SJCRH30 (cell line): ENCODE measurements at regions not wholly inside any gene's neighbourhood (a gene's known extent, or its start where the extent isn't known, plus 50 kb on each side); places are given as distances from the start of the nearest gene placed in this dataset.
"Not testable (repeated sequence)": the region's sequence is repeated elsewhere in the genome, so short reads cannot be mapped to it uniquely, and the experiment has no call there.

Experiments used
- DNase-seq, 2 experiments: peaks; one replicate each; pipeline ENCODE4 v3.0.0-alpha.2; 2015 to 2020
- H3K27ac ChIP-seq: fragments of 250-450 bp; sonication (Bioruptor Pico); 2 replicates; pipeline ENCODE4 v1.5.1; 2020; ENCODE audit warnings: mild to moderate bottlenecking, moderate library complexity
- H3K27me3 ChIP-seq: fragments of 250-450 bp; sonication (Bioruptor Pico); 2 replicates; pipeline ENCODE4 v1.5.1; 2020; ENCODE audit warnings: mild to moderate bottlenecking, moderate library complexity
- H3K36me3 ChIP-seq: fragments of 250-450 bp; sonication (Bioruptor Pico); 2 replicates; pipeline ENCODE4 v1.5.1; 2020; ENCODE audit warnings: mild to moderate bottlenecking, moderate library complexity
- H3K4me1 ChIP-seq: fragments of 250-450 bp; sonication (Bioruptor Pico); 2 replicates; pipeline ENCODE4 v1.5.1; 2020; ENCODE audit warnings: mild to moderate bottlenecking, moderate library complexity
- H3K4me3 ChIP-seq: fragments of 250-450 bp; sonication (Bioruptor Pico); 2 replicates; pipeline ENCODE4 v1.5.1; 2020; ENCODE audit warnings: mild to moderate bottlenecking, moderate library complexity
- H3K9me3 ChIP-seq: fragments of 250-450 bp; sonication (Bioruptor Pico); replicated peaks from 2 replicates; pipeline ENCODE4 v1.5.1; 2020; ENCODE audit warnings: mild to moderate bottlenecking, moderate library complexity

DNA sequence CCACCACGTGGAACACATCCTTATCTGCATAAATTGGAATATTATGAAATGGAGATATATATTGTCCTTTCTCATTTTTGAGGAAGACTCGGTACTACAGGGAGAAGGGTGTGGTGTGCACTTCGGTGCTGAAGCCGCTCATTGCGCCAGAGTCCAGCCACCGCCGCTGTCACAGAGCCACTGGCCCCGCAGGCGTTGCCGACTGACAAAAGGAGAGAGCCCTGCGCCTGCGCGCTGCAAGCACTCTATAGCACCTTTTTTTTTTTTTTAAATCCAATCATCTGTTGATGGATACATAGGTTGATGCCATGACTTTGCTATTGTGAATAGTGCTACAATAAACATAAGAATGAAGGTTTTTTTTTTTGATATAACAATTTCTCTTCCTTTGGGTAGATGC is 130.0 kb upstream of the TBC1D5 start:
- Histone ChIP-seq H3K4me1 (no peaks in the 10 kb centered on the region), H3K27ac (no peak overlapping the region)

GRCh38 chr3:17865631-17866030 is 123.2 kb upstream of the TBC1D5 start:
- H3K36me3 ChIP-seq: no peaks in the 10 kb centered on the region
- H3K4me1 ChIP-seq: no peaks in the 10 kb centered on the region
- H3K4me3 ChIP-seq: no peak overlapping the region
- H3K27me3 ChIP-seq: no peaks in the 10 kb centered on the region
- no peak for DNase-seq
- H3K9me3 ChIP-seq: no peaks in the 10 kb centered on the region
- no peak overlapping the region for H3K27ac ChIP-seq

More for the DNA sequence above, 130.0 kb upstream of the TBC1D5 start:
- DNase-seq: no peak
- Histone ChIP-seq H3K9me3 (no peaks in the 10 kb centered on the region), H3K4me3 (no peak overlapping the region), H3K36me3 (no peaks in the 10 kb centered on the region), H3K27me3 (no peaks in the 10 kb centered on the region)

DNA sequence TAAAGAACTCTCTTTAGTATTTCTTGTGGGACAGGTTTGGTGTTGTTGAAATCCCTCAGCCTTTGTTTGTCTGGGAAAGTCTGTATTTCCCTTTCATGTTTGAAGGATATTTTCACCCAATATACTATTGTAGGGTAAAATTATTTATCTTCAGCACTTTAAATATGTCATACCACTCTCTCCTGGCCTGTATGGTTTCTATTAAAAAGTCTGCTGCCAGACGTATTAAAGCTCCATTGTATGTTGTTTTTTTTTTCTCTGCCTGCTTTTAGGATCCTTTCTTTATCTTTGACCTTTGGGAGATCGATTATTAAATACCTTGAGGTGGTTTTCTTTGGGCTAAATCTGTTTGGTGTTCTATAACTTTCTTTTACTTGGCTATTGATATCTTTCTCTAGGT is 119.0 kb upstream of the TBC1D5 start:
- no peaks in the 10 kb centered on the region for H3K36me3 ChIP-seq

GRCh38 chr3:17860840-17861471 is 118.5 kb upstream of the TBC1D5 start:
- H3K27ac ChIP-seq, H3K36me3 ChIP-seq, DNase-seq, H3K4me3 ChIP-seq, H3K27me3 ChIP-seq, H3K4me1 ChIP-seq, H3K9me3 ChIP-seq: not testable (repeated sequence)

More for the DNA sequence above, 119.0 kb upstream of the TBC1D5 start:
- H3K4me3 ChIP-seq: no peak overlapping the region
- no peak for DNase-seq
- H3K27me3 ChIP-seq: no peaks in the 10 kb centered on the region
- no peaks in the 10 kb centered on the region for H3K9me3 ChIP-seq
- H3K4me1 ChIP-seq: no peaks in the 10 kb centered on the region
- no peak overlapping the region for H3K27ac ChIP-seq

GRCh38 chr3:17852217-17852616 is 109.8 kb upstream of the TBC1D5 start:
- DNase-seq: no peak
- H3K36me3 ChIP-seq: no peaks in the 10 kb centered on the region
- H3K4me1 ChIP-seq: no peaks in the 10 kb centered on the region
- H3K4me3 ChIP-seq: no peak overlapping the region
- H3K27me3 ChIP-seq: no peaks in the 10 kb centered on the region
- no peak overlapping the region for H3K27ac ChIP-seq
- no peaks in the 10 kb centered on the region for H3K9me3 ChIP-seq

DNA sequence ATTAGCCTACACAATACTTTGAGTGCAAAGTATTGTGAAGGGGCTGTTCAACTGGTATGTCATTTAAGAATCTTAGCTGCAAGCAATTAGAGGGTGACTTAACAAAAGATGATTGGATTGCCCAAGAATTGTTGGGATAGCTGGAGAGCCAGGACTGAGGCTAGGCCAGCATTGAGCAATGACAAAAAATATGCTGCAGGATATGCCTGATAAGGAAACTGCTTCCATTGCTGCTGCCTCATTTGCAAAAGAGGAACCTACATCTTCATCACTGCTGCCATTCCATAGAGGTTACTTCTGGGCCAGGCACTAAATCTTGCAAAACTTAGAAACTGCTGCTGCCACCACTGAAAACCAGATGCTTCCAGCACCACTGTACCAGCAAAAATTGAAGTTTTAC is 108.0 kb upstream of the TBC1D5 start:
- Histone ChIP-seq H3K4me3 (no peak overlapping the region), H3K27me3 (no peaks in the 10 kb centered on the region), H3K27ac (no peak overlapping the region), H3K9me3 (no peaks in the 10 kb centered on the region), H3K36me3 (no peaks in the 10 kb centered on the region), H3K4me1 (no peaks in the 10 kb centered on the region)
- no peak for DNase-seq

- Histone ChIP-seq H3K36me3 (no peaks in the 10 kb centered on the region), H3K27me3 (no peaks in the 10 kb centered on the region), H3K27ac (no peak overlapping the region), H3K4me1 (no peaks in the 10 kb centered on the region), H3K9me3 (no peaks in the 10 kb centered on the region), H3K4me3 (no peak overlapping the region)
- DNase-seq: no peak
These were observed 105.7 kb upstream of the TBC1D5 start for GRCh38 chr3:17848102-17848501.

DNA sequence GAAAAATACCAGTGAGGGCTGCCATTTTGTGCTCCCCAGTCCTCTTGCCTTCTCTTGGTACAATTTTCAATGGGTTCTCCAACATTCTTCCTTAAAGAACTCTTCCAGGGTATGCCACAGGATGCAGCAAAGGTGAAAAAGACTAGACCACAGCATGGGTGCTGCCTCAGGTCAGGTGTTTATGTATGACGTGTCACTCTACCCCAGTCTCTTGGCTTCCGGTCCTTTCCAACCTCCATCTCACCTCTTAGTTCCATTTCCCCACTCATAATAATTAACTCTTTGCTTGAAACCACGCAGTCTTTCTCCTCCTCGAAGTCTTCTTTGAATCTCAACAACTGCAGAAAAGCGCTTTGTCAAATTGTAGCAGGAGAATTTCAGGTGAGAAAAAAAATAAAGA is 104.7 kb upstream of the TBC1D5 start:
- Histone ChIP-seq H3K27ac (no peak overlapping the region), H3K36me3 (no peaks in the 10 kb centered on the region), H3K4me3 (no peak overlapping the region), H3K4me1 (no peaks in the 10 kb centered on the region), H3K9me3 (no peaks in the 10 kb centered on the region), H3K27me3 (no peaks in the 10 kb centered on the region)
- DNase-seq: no peak

- Histone ChIP-seq H3K27me3 (no peaks in the 10 kb centered on the region), H3K9me3 (no peaks in the 10 kb centered on the region), H3K36me3 (no peaks in the 10 kb centered on the region), H3K27ac (no peak overlapping the region), H3K4me1 (no peaks in the 10 kb centered on the region), H3K4me3 (no peak overlapping the region)
- no peak for DNase-seq
These were observed 104.0 kb upstream of the TBC1D5 start for GRCh38 chr3:17846466-17846865.

DNA sequence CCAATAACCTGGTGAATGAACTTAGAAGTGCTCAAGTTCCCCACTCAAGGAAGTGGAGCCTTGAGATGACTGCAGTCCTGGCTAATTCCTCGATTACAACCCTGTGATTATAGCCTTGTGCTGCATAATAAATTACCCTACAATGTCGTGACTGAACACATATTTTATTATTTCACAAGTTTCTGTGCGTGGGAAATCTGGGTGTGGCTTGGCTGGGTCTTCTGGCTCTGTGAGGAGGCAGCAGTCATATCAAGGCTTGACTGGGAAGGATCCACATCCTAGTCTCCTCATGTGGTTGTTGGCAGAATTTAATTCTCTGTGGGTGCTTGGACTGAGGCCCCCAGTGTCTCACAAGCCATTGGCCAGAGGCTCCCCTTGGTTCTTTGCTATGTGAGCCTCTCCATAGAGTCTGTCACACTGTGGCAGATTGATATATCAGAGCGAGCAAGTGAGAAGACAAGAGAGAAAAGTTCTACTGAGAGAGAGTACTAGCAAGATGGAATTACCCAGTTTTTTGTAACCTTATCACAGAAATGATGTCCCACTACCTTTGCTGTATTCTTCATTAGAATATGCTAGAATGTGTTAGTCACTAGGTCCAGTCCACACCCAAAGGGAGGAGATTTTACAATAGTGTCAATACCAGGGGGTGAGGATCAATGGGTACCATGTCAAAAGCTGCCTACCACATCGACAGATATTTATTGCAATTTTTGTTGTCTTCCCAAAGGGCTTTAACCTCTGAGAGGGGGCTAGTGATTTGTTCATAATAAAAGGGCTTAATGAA is 102.8 kb upstream of the TBC1D5 start:
- Histone ChIP-seq H3K9me3 (no peaks in the 10 kb centered on the region), H3K27ac (no peak overlapping the region), H3K4me3 (no peak overlapping the region), H3K36me3 (no peaks in the 10 kb centered on the region), H3K27me3 (no peaks in the 10 kb centered on the region), H3K4me1 (peaks cover 5% of the 10 kb centered on the region)
- no peak for DNase-seq

- Histone ChIP-seq H3K4me1 (peaks cover 5% of the 10 kb centered on the region), H3K36me3 (no peaks in the 10 kb centered on the region), H3K27me3 (no peaks in the 10 kb centered on the region), H3K4me3 (no peak overlapping the region), H3K9me3 (no peaks in the 10 kb centered on the region), H3K27ac (no peak overlapping the region)
- DNase-seq: no peak
These were observed 101.8 kb upstream of the TBC1D5 start for GRCh38 chr3:17844236-17844635.

DNA sequence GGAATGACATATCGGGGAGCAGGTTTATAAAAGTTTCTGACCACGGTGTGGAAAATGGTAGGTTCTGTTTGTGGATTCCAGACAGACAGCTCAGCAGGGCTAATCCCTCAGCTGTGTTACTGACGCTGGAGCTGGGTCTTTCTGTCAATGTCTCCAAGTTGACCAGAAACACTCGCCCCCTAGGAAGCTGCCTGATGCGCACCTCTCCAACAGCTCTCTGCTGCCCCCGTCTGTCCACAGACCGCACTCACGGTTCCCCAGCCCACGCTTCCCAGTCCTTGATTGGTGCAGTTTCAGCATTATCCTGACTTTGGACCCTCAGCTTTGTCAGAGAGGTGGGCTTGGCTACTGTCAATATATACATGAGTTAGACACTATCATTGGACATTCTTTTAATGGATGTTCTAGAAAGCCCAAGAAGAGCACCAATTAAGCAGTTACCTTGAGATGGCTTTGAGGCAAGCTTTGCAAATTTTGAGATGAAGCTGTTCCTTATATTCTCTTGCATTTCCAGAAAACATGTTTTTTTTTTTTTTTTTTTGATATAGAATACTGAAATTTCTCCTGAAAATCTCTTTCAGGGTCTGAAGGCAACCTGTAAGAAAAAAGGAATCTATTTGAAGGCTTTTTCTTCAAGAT is 98.9 kb upstream of the TBC1D5 start:
- no peaks in the 10 kb centered on the region for H3K36me3 ChIP-seq
- DNase-seq: peak; percentile 80 to 90
- H3K4me3 ChIP-seq: peak overlapping the region; percentile 36
- H3K4me1 ChIP-seq: peaks cover 5% of the 10 kb centered on the region
- H3K27me3 ChIP-seq: no peaks in the 10 kb centered on the region
- peak overlapping the region; percentile 40; the same call in 1 of the 2 replicates for H3K27ac ChIP-seq
- H3K9me3 ChIP-seq: no peaks in the 10 kb centered on the region

DNA sequence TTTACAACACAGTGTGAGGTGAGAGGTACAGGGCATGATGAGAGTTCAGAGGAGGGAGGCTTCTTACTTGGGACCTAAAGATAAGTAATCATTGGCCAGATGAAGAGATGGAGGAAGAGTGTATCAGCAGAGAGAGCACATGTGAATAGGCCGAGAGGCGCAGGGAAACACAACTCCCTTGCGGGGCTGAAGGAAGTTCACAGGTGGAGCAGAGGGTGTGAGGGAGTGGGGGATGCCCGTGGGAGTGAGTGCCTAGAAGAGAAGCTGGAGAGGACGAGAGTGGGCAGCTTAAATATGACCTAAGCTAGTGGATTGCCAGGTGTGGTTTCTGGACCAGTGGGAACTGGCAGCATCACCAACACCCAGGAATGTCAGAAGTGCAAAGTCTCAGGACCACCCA is 98.2 kb upstream of the TBC1D5 start:
- DNase-seq: peak in 1 of 2 experiments; percentile 37
- Histone ChIP-seq H3K27ac (peak overlapping the region; percentile 40; the same call in 1 of the 2 replicates), H3K9me3 (no peaks in the 10 kb centered on the region), H3K36me3 (no peaks in the 10 kb centered on the region), H3K4me3 (peak overlapping the region; percentile 36), H3K4me1 (peaks cover 12% of the 10 kb centered on the region), H3K27me3 (no peaks in the 10 kb centered on the region)

GRCh38 chr3:17840126-17840525 is 97.7 kb upstream of the TBC1D5 start:
- Histone ChIP-seq H3K36me3 (no peaks in the 10 kb centered on the region), H3K4me1 (peaks cover 12% of the 10 kb centered on the region), H3K4me3 (no peak overlapping the region), H3K9me3 (no peaks in the 10 kb centered on the region), H3K27ac (no peak overlapping the region), H3K27me3 (no peaks in the 10 kb centered on the region)
- DNase-seq: no peak

GRCh38 chr3:17836919-17837318 is 94.5 kb upstream of the TBC1D5 start:
- peaks cover 12% of the 10 kb centered on the region for H3K4me1 ChIP-seq
- peak overlapping the region; percentile 31 for H3K4me3 ChIP-seq
- no peaks in the 10 kb centered on the region for H3K9me3 ChIP-seq
- H3K27me3 ChIP-seq: no peaks in the 10 kb centered on the region
- DNase-seq: no peak
- peak overlapping the region; percentile 12; the same call in 1 of the 2 replicates for H3K27ac ChIP-seq
- H3K36me3 ChIP-seq: no peaks in the 10 kb centered on the region
